ENCODE measurements at regions not wholly inside any gene's neighbourhood (a gene's known extent, or its start where the extent isn't known, plus 50 kb on each side); places are given as distances from the start of the nearest gene placed in this dataset.

GRCh38 chr10:117480097-117480496 is 62.4 kb upstream of the EMX2 start:
- H3K36me3 Mint-ChIP-seq: no peaks in the 10 kb centered on the region
- no peak overlapping the region for H3K4me3 Mint-ChIP-seq
- ChIA-PET POLR2A (no interaction called here), CTCF (interaction anchor here (0.6 to 3.7 kb wide), 4 partner anchors 16 to 305 kb away, joined by 3 to 30 read pairs (median 9); no protein-coding TSS in a partner anchor)
- H3K27ac Mint-ChIP-seq: no peak overlapping the region
- H3K27me3 Mint-ChIP-seq (ENCODE audit: low read depth): peaks cover 21% of the 10 kb centered on the region
- DNase-seq (ENCODE audit: low spot score) (no peak), ATAC-seq (no peak)
- H3K9me3 Mint-ChIP-seq: no peaks in the 10 kb centered on the region; the same call in 1 of the 2 replicates
- no peaks in the 10 kb centered on the region; the same call in 1 of the 2 replicates for H3K4me1 Mint-ChIP-seq
- TF ChIP-seq TEAD1 (CRISPR knock-in tag; IDR thresholded peaks at IDR 0.05): no peak
- no peak for TF ChIP-seq CTCF (IDR thresholded peaks at IDR 0.05)
- no peak for TF ChIP-seq ATF2 (CRISPR knock-in tag; IDR thresholded peaks at IDR 0.05; ENCODE audit: borderline replicate concordance, low read depth)
- TF ChIP-seq NFATC4 (CRISPR knock-in tag; IDR thresholded peaks at IDR 0.05): no peak
- TF ChIP-seq ZNF121 (CRISPR knock-in tag; IDR thresholded peaks at IDR 0.05): no peak
- no peak for TF ChIP-seq ZNF512 (CRISPR knock-in tag; IDR thresholded peaks at IDR 0.05; ENCODE audit: borderline replicate concordance)
- TF ChIP-seq MYBL2 (CRISPR knock-in tag; IDR thresholded peaks at IDR 0.05): no peak
- no peak for TF ChIP-seq NR3C1 (CRISPR knock-in tag; conservative IDR thresholded peaks at IDR 0.05; ENCODE audit: low read depth)
- TF ChIP-seq ETV6 (CRISPR knock-in tag; IDR thresholded peaks at IDR 0.05): no peak
- no peak for TF ChIP-seq ZNF416 (CRISPR knock-in tag; IDR thresholded peaks at IDR 0.05)
- TF ChIP-seq SMAD4 (CRISPR knock-in tag; IDR thresholded peaks at IDR 0.05): no peak
- TF ChIP-seq ZNF423 (CRISPR knock-in tag; IDR thresholded peaks at IDR 0.05): no peak
- TF ChIP-seq NR2C2 (CRISPR knock-in tag; IDR thresholded peaks at IDR 0.05): no peak

GRCh38 chr10:117477961-117478670 is 64.4 kb upstream of the EMX2 start:
- ChIA-PET POLR2A (no interaction called here), CTCF (interaction anchor here (0.8 to 3.7 kb wide), 6 partner anchors 11 to 261 kb away, joined by 3 to 30 read pairs (median 4); no protein-coding TSS in a partner anchor)
- Mint-ChIP-seq H3K27me3 (ENCODE audit: low read depth) (peaks cover 22% of the 10 kb centered on the region), H3K4me3 (no peak overlapping the region), H3K9me3 (no peaks in the 10 kb centered on the region; the same call in 1 of the 2 replicates), H3K4me1 (no peaks in the 10 kb centered on the region; the same call in 1 of the 2 replicates), H3K27ac (no peak overlapping the region), H3K36me3 (no peaks in the 10 kb centered on the region)
- DNase-seq (ENCODE audit: low spot score) (no peak), ATAC-seq (no peak)
- TF ChIP-seq ZNF671 (CRISPR knock-in tag; IDR thresholded peaks at IDR 0.05) (no peak), HMGA2 (CRISPR knock-in tag; IDR thresholded peaks at IDR 0.05) (no peak), E2F5 (CRISPR knock-in tag; IDR thresholded peaks at IDR 0.05) (no peak), NFE2L1 (CRISPR knock-in tag; IDR thresholded peaks at IDR 0.05) (no peak), E2F4 (CRISPR knock-in tag; IDR thresholded peaks at IDR 0.05; ENCODE audit: borderline replicate concordance, low read depth) (no peak), ETV6 (CRISPR knock-in tag; IDR thresholded peaks at IDR 0.05) (no peak), ZNF281 (CRISPR knock-in tag; IDR thresholded peaks at IDR 0.05) (no peak), ZNF416 (CRISPR knock-in tag; IDR thresholded peaks at IDR 0.05) (no peak), E2F1 (CRISPR knock-in tag; IDR thresholded peaks at IDR 0.05) (no peak), FOXP1 (CRISPR knock-in tag; IDR thresholded peaks at IDR 0.05; ENCODE audit: borderline replicate concordance) (no peak), USF1 (CRISPR knock-in tag; IDR thresholded peaks at IDR 0.05) (no peak), ATF3 (CRISPR knock-in tag; conservative IDR thresholded peaks at IDR 0.05) (no peak)
